ENCODE measurements at regions not wholly inside any gene's neighbourhood (a gene's known extent, or its start where the extent isn't known, plus 50 kb on each side); places are given as distances from the start of the nearest gene placed in this dataset.

- DNase-seq, result no peak
Measured at GRCh38 chr3:124201226-124201625, 209.3 kb upstream of the ROPN1 start.

GRCh38 chr3:124201786-124202185 is 209.9 kb upstream of the ROPN1 start:
- no peak for DNase-seq

GRCh38 chr3:124202754-124203153 is 210.8 kb upstream of the ROPN1 start:
- DNase-seq, result no peak

- no peak for DNase-seq
Measured at GRCh38 chr3:124203292-124203691, 211.4 kb upstream of the ROPN1 start.

GRCh38 chr3:124206225-124207055 is 214.5 kb upstream of the ROPN1 start:
- no peak for DNase-seq

- no peak for DNase-seq
Measured at GRCh38 chr3:124207077-124207476, 215.2 kb upstream of the ROPN1 start.

- DNase-seq, result no peak
Measured at GRCh38 chr3:124207873-124208485, 216.1 kb upstream of the ROPN1 start.

GRCh38 chr3:124209426-124209825 is 217.5 kb upstream of the ROPN1 start:
- no peak for DNase-seq

- no peak for DNase-seq
Measured at GRCh38 chr3:124210899-124211298, 219.0 kb upstream of the ROPN1 start.

- no peak for DNase-seq
Measured at GRCh38 chr3:124213641-124214040, 221.7 kb upstream of the ROPN1 start.

- DNase-seq, result no peak
Measured at GRCh38 chr3:124217542-124217941, 225.6 kb upstream of the ROPN1 start.

GRCh38 chr3:124221422-124221821 is 229.5 kb upstream of the ROPN1 start:
- DNase-seq, result no peak

GRCh38 chr3:124223853-124224252 is 231.9 kb upstream of the ROPN1 start:
- no peak for DNase-seq

- DNase-seq, result no peak
Measured at GRCh38 chr3:124227150-124227630, 235.3 kb upstream of the ROPN1 start.

GRCh38 chr3:124229420-124229819 is 237.5 kb upstream of the ROPN1 start:
- DNase-seq, result no peak

GRCh38 chr3:124229836-124230235 is 237.9 kb upstream of the ROPN1 start:
- DNase-seq, result no peak

- no peak for DNase-seq
Measured at GRCh38 chr3:124230432-124230831, 238.5 kb upstream of the ROPN1 start.

- no peak for DNase-seq
Measured at GRCh38 chr3:124230998-124231397, 239.1 kb upstream of the ROPN1 start.

GRCh38 chr3:124234852-124235252 is 242.9 kb upstream of the ROPN1 start:
- no peak for DNase-seq

- no peak for DNase-seq
Measured at GRCh38 chr3:124235446-124235845, 243.5 kb upstream of the ROPN1 start.

GRCh38 chr3:124243177-124243859 is 251.4 kb upstream of the ROPN1 start:
- DNase-seq, result no peak

- no peak for DNase-seq
Measured at GRCh38 chr3:124246376-124246775, 254.5 kb upstream of the ROPN1 start.

GRCh38 chr3:124246949-124247348 is 255.0 kb upstream of the ROPN1 start:
- no peak for DNase-seq

GRCh38 chr3:124248471-124249028 is 256.6 kb upstream of the ROPN1 start:
- DNase-seq, result no peak

All from NCI-H2081 treated with DMSO at 0.1 percent for 48 hours (cell line).